GM19023 (cell line): ENCODE measurements at regions not wholly inside any gene's neighbourhood (a gene's known extent, or its start where the extent isn't known, plus 50 kb on each side); places are given as distances from the start of the nearest gene placed in this dataset.
"Not testable (repeated sequence)": the region's sequence is repeated elsewhere in the genome, so short reads cannot be mapped to it uniquely, and the experiment has no call there.

Experiments
- ATAC-seq: cut with Tn5 transposase; IDR thresholded peaks from one replicate; pipeline ENCODE4 v1.9.1; 2021; ENCODE audit warnings: mild to moderate bottlenecking, moderate library complexity; ENCODE audit not compliant: unreplicated experiment

- peak; percentile 93 for ATAC-seq
These were observed 112.6 kb downstream of the LRIG2 start for GRCh38 chr1:113185463-113186104.

- ATAC-seq, result no peak
These were observed 117.1 kb downstream of the LRIG2 start for GRCh38 chr1:113190078-113190477.

GRCh38 chr1:113190930-113191329 is 117.9 kb downstream of the LRIG2 start:
- no peak for ATAC-seq

GRCh38 chr1:113191579-113192076 is 118.6 kb downstream of the LRIG2 start:
- peak; percentile 74 for ATAC-seq

GRCh38 chr1:113192242-113192641 is 119.2 kb downstream of the LRIG2 start:
- no peak for ATAC-seq

- no peak for ATAC-seq
These were observed 120.0 kb downstream of the LRIG2 start for GRCh38 chr1:113192980-113193379.

- ATAC-seq, result no peak
These were observed 122.1 kb downstream of the LRIG2 start for GRCh38 chr1:113194846-113195830.

GRCh38 chr1:113197719-113198330 is 124.8 kb downstream of the LRIG2 start:
- ATAC-seq, result no peak

- no peak for ATAC-seq
These were observed 125.8 kb downstream of the LRIG2 start for GRCh38 chr1:113198806-113199205.

GRCh38 chr1:113199760-113200455 is 126.9 kb downstream of the LRIG2 start:
- no peak for ATAC-seq

- no peak for ATAC-seq
These were observed 128.6 kb downstream of the LRIG2 start for GRCh38 chr1:113201560-113201959.

GRCh38 chr1:113205980-113206766 is 133.2 kb downstream of the LRIG2 start:
- no peak for ATAC-seq

- no peak for ATAC-seq
These were observed 134.0 kb downstream of the LRIG2 start for GRCh38 chr1:113207019-113207418.

- no peak for ATAC-seq
These were observed 134.5 kb downstream of the LRIG2 start for GRCh38 chr1:113207457-113207856.

GRCh38 chr1:113208425-113208824 is 135.4 kb downstream of the LRIG2 start:
- ATAC-seq, result not testable (repeated sequence)

GRCh38 chr1:113210248-113210647 is 137.2 kb downstream of the LRIG2 start:
- no peak for ATAC-seq

- no peak for ATAC-seq
These were observed 138.5 kb downstream of the LRIG2 start for GRCh38 chr1:113211467-113211866.

- no peak for ATAC-seq
These were observed 142.0 kb downstream of the LRIG2 start for GRCh38 chr1:113215015-113215414.

- no peak for ATAC-seq
These were observed 143.7 kb downstream of the LRIG2 start for GRCh38 chr1:113216664-113217063.
